Nephron (organoid): ENCODE measurements at regions not wholly inside any gene's neighbourhood (a gene's known extent, or its start where the extent isn't known, plus 50 kb on each side); places are given as distances from the start of the nearest gene placed in this dataset.

Experiments
- H3K27ac Mint-ChIP-seq, 3 experiments: 2 replicates each; pipeline ENCODE4 v1.8.0; 2020; ENCODE audit warnings: mixed read lengths in 3 of 3, mild to moderate bottlenecking in 2 of 3, moderate library complexity in 1 of 3
- H3K27me3 Mint-ChIP-seq: 2 replicates; pipeline ENCODE4 v1.8.0; 2021; ENCODE audit warnings: low read depth, mild to moderate bottlenecking, moderate library complexity, mixed read lengths
- H3K36me3 Mint-ChIP-seq: 2 replicates; pipeline ENCODE4 v1.8.0; 2020; ENCODE audit warnings: low read depth, mixed read lengths
- H3K4me1 Mint-ChIP-seq: 2 replicates; pipeline ENCODE4 v1.8.0; 2020; ENCODE audit warnings: mixed read lengths
- H3K4me3 Mint-ChIP-seq, 3 experiments: 2 replicates each; pipeline ENCODE4 v1.8.0; 2020; ENCODE audit warnings: mild to moderate bottlenecking in 3 of 3, mixed read lengths in 3 of 3, moderate library complexity in 2 of 3
- H3K9me3 Mint-ChIP-seq: 2 replicates; pipeline ENCODE4 v1.8.0; 2020; ENCODE audit warnings: mixed read lengths
- CTCF ChIP-seq, 3 experiments: fragments of 200-600 bp; sonication (generic); IDR thresholded peaks; one replicate each; pipeline ENCODE4 v1.5.0; 2021; ENCODE audit warnings: antibody characterized with exemption in 3 of 3; ENCODE audit not compliant: unreplicated experiment in 3 of 3

GRCh38 chr19:7419777-7420439 is 68.9 kb downstream of the PEX11G start:
- Mint-ChIP-seq H3K4me3 (no peak overlapping the region), H3K27ac (no peak overlapping the region), H3K9me3 (no peaks in the 10 kb centered on the region), H3K4me1 (peaks cover 9% of the 10 kb centered on the region), H3K27me3 (no peaks in the 10 kb centered on the region), H3K36me3 (peaks cover 14% of the 10 kb centered on the region)
- no peak for TF ChIP-seq CTCF (IDR thresholded peaks at IDR 0.05; ENCODE audit: unreplicated experiment in 3 of 3)

DNA sequence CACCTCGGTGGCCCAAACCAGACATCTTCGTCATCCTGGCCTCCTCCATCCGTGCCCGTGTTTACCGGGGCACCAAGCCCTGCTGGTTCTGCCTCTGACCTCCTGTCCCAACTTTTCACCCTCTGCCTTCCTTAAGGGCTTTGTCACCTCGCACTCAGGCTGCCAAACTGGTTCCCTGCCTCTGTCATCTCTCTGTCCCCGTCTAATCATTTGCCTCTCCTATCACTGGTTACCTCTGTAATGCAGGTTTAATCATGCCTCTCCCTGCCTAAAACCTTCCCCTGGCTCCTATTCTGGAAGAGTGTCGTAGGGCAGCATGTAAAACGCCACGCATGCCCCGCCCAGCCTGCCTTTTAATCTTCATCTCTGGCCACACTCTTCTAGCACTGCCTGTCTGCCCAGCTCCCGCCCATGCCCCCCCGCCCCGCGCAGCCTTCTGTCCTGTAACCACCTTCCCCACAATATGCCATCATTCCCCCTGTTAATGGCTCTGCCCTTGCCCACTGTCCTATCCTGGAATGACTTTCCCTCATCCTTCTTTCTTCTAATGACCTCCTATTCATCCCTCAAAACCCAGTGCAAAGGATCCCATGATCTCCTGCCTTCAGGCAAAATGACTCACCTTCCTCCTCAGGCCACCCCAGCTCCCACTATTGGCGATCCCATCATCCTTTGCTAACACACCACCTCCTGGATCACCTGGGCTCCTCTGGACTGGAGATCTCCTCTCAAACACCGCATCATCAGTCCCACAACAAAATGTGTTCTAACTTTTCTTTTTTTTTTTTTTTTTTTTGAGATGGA is 66.7 kb downstream of the PEX11G start:
- H3K36me3 Mint-ChIP-seq = peaks cover 14% of the 10 kb centered on the region
- H3K9me3 Mint-ChIP-seq = no peaks in the 10 kb centered on the region
- no peak overlapping the region for H3K4me3 Mint-ChIP-seq
- TF ChIP-seq CTCF (IDR thresholded peaks at IDR 0.05; ENCODE audit: unreplicated experiment in 3 of 3) = no peak
- no peaks in the 10 kb centered on the region for H3K27me3 Mint-ChIP-seq
- H3K4me1 Mint-ChIP-seq = no peaks in the 10 kb centered on the region
- H3K27ac Mint-ChIP-seq = no peak overlapping the region
